Liver (tissue), 3 donors: ENCODE measurements at regions not wholly inside any gene's neighbourhood (a gene's known extent, or its start where the extent isn't known, plus 50 kb on each side); places are given as distances from the start of the nearest gene placed in this dataset.

ENCODE experiments used
- EGR1 ChIP-seq, 2 donors: IDR thresholded peaks; 2 replicates each; pipeline ENCODE4 v1.6.1; 2016 to 2018; ENCODE audit warnings: antibody characterized with exemption in 2 of 2, low read depth in 2 of 2
- FOXA1 ChIP-seq: IDR thresholded peaks from 2 replicates; pipeline ENCODE4 v1.6.1; 2016; ENCODE audit warnings: antibody characterized with exemption
- HNF4G ChIP-seq: IDR thresholded peaks from 2 replicates; pipeline ENCODE4 v1.6.1; 2016; ENCODE audit warnings: antibody characterized with exemption
- TAF1 ChIP-seq: conservative IDR thresholded peaks from 2 replicates; pipeline ENCODE4 v1.6.1; 2016; ENCODE audit warnings: antibody characterized with exemption, mild to moderate bottlenecking
- TF ChIP-seq, protein P1 (sequence below): fragments of 150-350 bp; IDR thresholded peaks from 2 replicates; pipeline ENCODE4 v1.5.1; 2017; ENCODE audit warnings: improper control_type of control experiment, low read depth, low read length; ENCODE audit not compliant: missing input control
- TF ChIP-seq, protein P2 (sequence below): IDR thresholded peaks from 2 replicates; pipeline ENCODE4 v1.6.1; 2016; ENCODE audit warnings: antibody characterized with exemption, mild to moderate bottlenecking
- TF ChIP-seq, protein P3 (sequence below): IDR thresholded peaks from 2 replicates; pipeline ENCODE4 v1.6.1; 2016; ENCODE audit warnings: antibody characterized with exemption
- donor health status: healthy.
- donor health status: healthy.

DNA sequence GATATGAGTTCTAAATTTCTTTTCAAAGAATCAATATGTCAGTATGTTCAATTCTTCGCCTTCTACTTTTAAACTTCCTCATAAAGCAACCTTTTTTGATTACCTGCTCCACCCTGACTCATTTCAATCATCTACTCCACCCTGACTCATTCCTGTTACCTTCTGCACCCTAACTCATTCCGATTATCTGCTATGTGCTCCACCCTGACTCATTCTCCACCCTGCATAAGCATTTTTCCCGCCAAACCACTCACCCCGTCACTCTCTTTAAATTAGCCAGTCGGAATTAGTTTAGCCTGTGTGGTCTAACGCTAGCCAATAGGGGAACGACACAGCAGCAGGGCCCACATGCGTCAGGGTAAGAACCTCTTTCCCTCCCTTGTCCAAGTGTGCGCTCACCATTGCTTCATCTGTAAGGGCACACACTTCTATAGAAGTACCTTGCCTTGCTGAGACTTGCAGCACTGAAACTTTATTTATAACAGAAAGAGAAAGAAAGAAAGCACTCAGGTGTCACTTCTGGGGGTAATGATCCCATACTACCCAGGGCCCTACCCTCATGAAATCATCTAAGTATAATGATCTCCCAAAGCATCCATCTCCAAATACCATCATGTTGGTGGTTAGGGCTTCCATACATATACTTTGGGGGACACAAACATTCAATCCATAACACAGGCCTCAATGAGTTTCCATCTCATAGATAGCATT is 875.2 kb downstream of the RAPGEF2 start:
- TF ChIP-seq, protein P1, sequence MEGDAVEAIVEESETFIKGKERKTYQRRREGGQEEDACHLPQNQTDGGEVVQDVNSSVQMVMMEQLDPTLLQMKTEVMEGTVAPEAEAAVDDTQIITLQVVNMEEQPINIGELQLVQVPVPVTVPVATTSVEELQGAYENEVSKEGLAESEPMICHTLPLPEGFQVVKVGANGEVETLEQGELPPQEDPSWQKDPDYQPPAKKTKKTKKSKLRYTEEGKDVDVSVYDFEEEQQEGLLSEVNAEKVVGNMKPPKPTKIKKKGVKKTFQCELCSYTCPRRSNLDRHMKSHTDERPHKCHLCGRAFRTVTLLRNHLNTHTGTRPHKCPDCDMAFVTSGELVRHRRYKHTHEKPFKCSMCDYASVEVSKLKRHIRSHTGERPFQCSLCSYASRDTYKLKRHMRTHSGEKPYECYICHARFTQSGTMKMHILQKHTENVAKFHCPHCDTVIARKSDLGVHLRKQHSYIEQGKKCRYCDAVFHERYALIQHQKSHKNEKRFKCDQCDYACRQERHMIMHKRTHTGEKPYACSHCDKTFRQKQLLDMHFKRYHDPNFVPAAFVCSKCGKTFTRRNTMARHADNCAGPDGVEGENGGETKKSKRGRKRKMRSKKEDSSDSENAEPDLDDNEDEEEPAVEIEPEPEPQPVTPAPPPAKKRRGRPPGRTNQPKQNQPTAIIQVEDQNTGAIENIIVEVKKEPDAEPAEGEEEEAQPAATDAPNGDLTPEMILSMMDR, result no peak
- TF ChIP-seq TAF1 (no peak), EGR1 (IDR thresholded peaks at IDR 0.05; ENCODE audit: low read depth in 2 of 2) (no peak), HNF4G (no peak), FOXA1 (no peak)
- TF ChIP-seq, protein P2, sequence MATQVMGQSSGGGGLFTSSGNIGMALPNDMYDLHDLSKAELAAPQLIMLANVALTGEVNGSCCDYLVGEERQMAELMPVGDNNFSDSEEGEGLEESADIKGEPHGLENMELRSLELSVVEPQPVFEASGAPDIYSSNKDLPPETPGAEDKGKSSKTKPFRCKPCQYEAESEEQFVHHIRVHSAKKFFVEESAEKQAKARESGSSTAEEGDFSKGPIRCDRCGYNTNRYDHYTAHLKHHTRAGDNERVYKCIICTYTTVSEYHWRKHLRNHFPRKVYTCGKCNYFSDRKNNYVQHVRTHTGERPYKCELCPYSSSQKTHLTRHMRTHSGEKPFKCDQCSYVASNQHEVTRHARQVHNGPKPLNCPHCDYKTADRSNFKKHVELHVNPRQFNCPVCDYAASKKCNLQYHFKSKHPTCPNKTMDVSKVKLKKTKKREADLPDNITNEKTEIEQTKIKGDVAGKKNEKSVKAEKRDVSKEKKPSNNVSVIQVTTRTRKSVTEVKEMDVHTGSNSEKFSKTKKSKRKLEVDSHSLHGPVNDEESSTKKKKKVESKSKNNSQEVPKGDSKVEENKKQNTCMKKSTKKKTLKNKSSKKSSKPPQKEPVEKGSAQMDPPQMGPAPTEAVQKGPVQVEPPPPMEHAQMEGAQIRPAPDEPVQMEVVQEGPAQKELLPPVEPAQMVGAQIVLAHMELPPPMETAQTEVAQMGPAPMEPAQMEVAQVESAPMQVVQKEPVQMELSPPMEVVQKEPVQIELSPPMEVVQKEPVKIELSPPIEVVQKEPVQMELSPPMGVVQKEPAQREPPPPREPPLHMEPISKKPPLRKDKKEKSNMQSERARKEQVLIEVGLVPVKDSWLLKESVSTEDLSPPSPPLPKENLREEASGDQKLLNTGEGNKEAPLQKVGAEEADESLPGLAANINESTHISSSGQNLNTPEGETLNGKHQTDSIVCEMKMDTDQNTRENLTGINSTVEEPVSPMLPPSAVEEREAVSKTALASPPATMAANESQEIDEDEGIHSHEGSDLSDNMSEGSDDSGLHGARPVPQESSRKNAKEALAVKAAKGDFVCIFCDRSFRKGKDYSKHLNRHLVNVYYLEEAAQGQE, result no peak
- TF ChIP-seq, protein P3, sequence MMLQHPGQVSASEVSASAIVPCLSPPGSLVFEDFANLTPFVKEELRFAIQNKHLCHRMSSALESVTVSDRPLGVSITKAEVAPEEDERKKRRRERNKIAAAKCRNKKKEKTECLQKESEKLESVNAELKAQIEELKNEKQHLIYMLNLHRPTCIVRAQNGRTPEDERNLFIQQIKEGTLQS, result no peak
